Naive thymus-derived CD8-positive, alpha-beta T cell (primary cell): ENCODE measurements at regions not wholly inside any gene's neighbourhood (a gene's known extent, or its start where the extent isn't known, plus 50 kb on each side); places are given as distances from the start of the nearest gene placed in this dataset.

Experiments used
- ATAC-seq, 2 donors: fragments of 150-1000 bp; cut with Tn5 transposase in 1 of 2; sonication (Bioruptor Pico), chemical (Tn5 transposase) in 1 of 2; 1 replicate in 1 of 2; 2 replicates in 1 of 2; pipeline ENCODE4 v1.10.0; 2021; ENCODE audit warnings: mild to moderate bottlenecking in 2 of 2, moderate library complexity in 2 of 2
- POLR2A ChIA-PET: fragments of 350-600 bp; sonication (Branson Sonifier 250); formaldehyde crosslinking; loops from one replicate; lab custom pipeline; 2021; ENCODE audit warnings: antibody characterized with exemption; lab: Charles Lee
- DNase-seq, 10 donors: peaks; one replicate each; pipeline versions ENCODE4 v3.0.0 to v3.0.0-alpha.2; 2020 to 2022
- H3K27ac Mint-ChIP-seq, 10 donors: one replicate each; pipeline ENCODE4 v1.8.0; 2020 to 2022; ENCODE audit warnings: mild to moderate bottlenecking in 10 of 10, mixed read lengths in 10 of 10, moderate library complexity in 4 of 10, inconsistent platforms in 1 of 10
- H3K27me3 Mint-ChIP-seq, 5 donors: one replicate each; pipeline ENCODE4 v1.8.0; 2021 to 2022; ENCODE audit warnings: mixed read lengths in 5 of 5
- H3K36me3 Mint-ChIP-seq, 3 donors: one replicate each; pipeline ENCODE4 v1.8.0; 2020 to 2022; ENCODE audit warnings: mixed read lengths in 3 of 3, mild to moderate bottlenecking in 2 of 3, inconsistent platforms in 1 of 3
- H3K4me1 Mint-ChIP-seq, 4 donors: one replicate each; pipeline ENCODE4 v1.8.0; 2021 to 2022; ENCODE audit warnings: mixed read lengths in 4 of 4
- H3K4me3 Mint-ChIP-seq, 10 donors: one replicate each; pipeline ENCODE4 v1.8.0; 2020 to 2022; ENCODE audit warnings: mild to moderate bottlenecking in 10 of 10, mixed read lengths in 10 of 10, moderate library complexity in 6 of 10, inconsistent platforms in 1 of 10
- H3K9me3 Mint-ChIP-seq, 9 donors: one replicate each; pipeline ENCODE4 v1.8.0; 2020 to 2022; ENCODE audit warnings: mixed read lengths in 9 of 9, mild to moderate bottlenecking in 3 of 9, inconsistent platforms in 1 of 9, moderate library complexity in 1 of 9

- peaks cover 13 to 55% (median 26%) of the 10 kb centered on the region in 5 donors for H3K27me3 Mint-ChIP-seq
- no peak overlapping the region for H3K27ac Mint-ChIP-seq
- ATAC-seq, result no peak
- peaks cover 0 to 5% (median 1%) of the 10 kb centered on the region in 9 donors for H3K9me3 Mint-ChIP-seq
- H3K4me1 Mint-ChIP-seq, result no peaks in the 10 kb centered on the region
- no peak overlapping the region for H3K4me3 Mint-ChIP-seq
- POLR2A ChIA-PET, result no interaction called here
- no peak for DNase-seq
- peaks cover 0 to 3% (median 0%) of the 10 kb centered on the region in 3 donors for H3K36me3 Mint-ChIP-seq
These were observed 372.4 kb upstream of the ATP5MC3 start for GRCh38 chr2:175553910-175554309.

GRCh38 chr2:175552902-175553301 is 371.4 kb upstream of the ATP5MC3 start:
- no peaks in the 10 kb centered on the region for H3K4me1 Mint-ChIP-seq
- POLR2A ChIA-PET, result no interaction called here
- ATAC-seq (no peak), DNase-seq (no peak)
- H3K27ac Mint-ChIP-seq, result no peak overlapping the region
- peaks cover 0 to 6% (median 2%) of the 10 kb centered on the region in 9 donors for H3K9me3 Mint-ChIP-seq
- H3K4me3 Mint-ChIP-seq, result no peak overlapping the region
- H3K27me3 Mint-ChIP-seq, result peaks cover 14 to 57% (median 27%) of the 10 kb centered on the region in 5 donors
- peaks cover 0 to 5% (median 0%) of the 10 kb centered on the region in 3 donors for H3K36me3 Mint-ChIP-seq

- Mint-ChIP-seq H3K9me3 (peaks cover 4 to 32% (median 17%) of the 10 kb centered on the region in 9 donors), H3K27me3 (no peaks in the 10 kb centered on the region), H3K36me3 (no peaks in the 10 kb centered on the region)
These were observed 358.9 kb upstream of the ATP5MC3 start for GRCh38 chr2:175540421-175540820.

GRCh38 chr2:175539122-175539521 is 357.6 kb upstream of the ATP5MC3 start:
- Mint-ChIP-seq H3K36me3 (no peaks in the 10 kb centered on the region), H3K4me3 (no peak overlapping the region), H3K27ac (no peak overlapping the region), H3K4me1 (no peaks in the 10 kb centered on the region), H3K27me3 (no peaks in the 10 kb centered on the region), H3K9me3 (peaks cover 6 to 21% (median 13%) of the 10 kb centered on the region in 9 donors)
- POLR2A ChIA-PET, result no interaction called here
- DNase-seq (no peak), ATAC-seq (no peak)

More at GRCh38 chr2:175540421-175540820, 358.9 kb upstream of the ATP5MC3 start:
- Mint-ChIP-seq H3K4me3 (no peak overlapping the region), H3K27ac (no peak overlapping the region), H3K4me1 (no peaks in the 10 kb centered on the region)
- DNase-seq, result no peak
- no peak for ATAC-seq
- POLR2A ChIA-PET, result no interaction called here

GRCh38 chr2:175536059-175536458 is 354.5 kb upstream of the ATP5MC3 start:
- DNase-seq, result no peak
- ATAC-seq, result no peak
- no peaks in the 10 kb centered on the region for H3K4me1 Mint-ChIP-seq
- H3K27me3 Mint-ChIP-seq, result peaks cover 0 to 9% (median 7%) of the 10 kb centered on the region in 5 donors
- POLR2A ChIA-PET, result no interaction called here
- no peak overlapping the region for H3K4me3 Mint-ChIP-seq
- no peak overlapping the region for H3K27ac Mint-ChIP-seq
- peaks cover 0 to 4% (median 0%) of the 10 kb centered on the region in 3 donors for H3K36me3 Mint-ChIP-seq
- H3K9me3 Mint-ChIP-seq, result peaks cover 2 to 15% (median 7%) of the 10 kb centered on the region in 9 donors

GRCh38 chr2:175535631-175536030 is 354.1 kb upstream of the ATP5MC3 start:
- H3K4me1 Mint-ChIP-seq, result no peaks in the 10 kb centered on the region
- H3K27ac Mint-ChIP-seq, result no peak overlapping the region
- POLR2A ChIA-PET, result no interaction called here
- no peak for DNase-seq
- no peak for ATAC-seq
- no peak overlapping the region for H3K4me3 Mint-ChIP-seq
- H3K36me3 Mint-ChIP-seq, result peaks cover 0 to 4% (median 0%) of the 10 kb centered on the region in 3 donors
- peaks cover 2 to 15% (median 9%) of the 10 kb centered on the region in 9 donors for H3K9me3 Mint-ChIP-seq
- peaks cover 1 to 11% (median 7%) of the 10 kb centered on the region in 5 donors for H3K27me3 Mint-ChIP-seq

GRCh38 chr2:175525975-175526374 is 344.5 kb upstream of the ATP5MC3 start:
- peaks cover 0 to under 1% (median 0%) of the 10 kb centered on the region in 9 donors for H3K9me3 Mint-ChIP-seq
- H3K36me3 Mint-ChIP-seq, result no peaks in the 10 kb centered on the region
- H3K4me1 Mint-ChIP-seq, result peaks cover 0 to 2% (median 0%) of the 10 kb centered on the region in 4 donors
- H3K27ac Mint-ChIP-seq, result no peak overlapping the region
- ATAC-seq (no peak), DNase-seq (no peak)
- H3K27me3 Mint-ChIP-seq, result peaks cover 0 to 8% (median 2%) of the 10 kb centered on the region in 5 donors
- H3K4me3 Mint-ChIP-seq, result no peak overlapping the region
- POLR2A ChIA-PET, result no interaction called here

- H3K4me1 Mint-ChIP-seq, result peaks cover 0 to 2% (median 0%) of the 10 kb centered on the region in 4 donors
- POLR2A ChIA-PET, result no interaction called here
- no peaks in the 10 kb centered on the region for H3K36me3 Mint-ChIP-seq
- peaks cover 0 to 8% (median 0%) of the 10 kb centered on the region in 9 donors for H3K9me3 Mint-ChIP-seq
- no peak overlapping the region for H3K27ac Mint-ChIP-seq
- H3K4me3 Mint-ChIP-seq, result no peak overlapping the region
- DNase-seq (no peak), ATAC-seq (no peak)
- H3K27me3 Mint-ChIP-seq, result peaks cover 0 to 7% (median 0%) of the 10 kb centered on the region in 5 donors
These were observed 341.5 kb upstream of the ATP5MC3 start for GRCh38 chr2:175523001-175523400.

- ATAC-seq (no peak), DNase-seq (no peak)
- Mint-ChIP-seq H3K4me1 (no peaks in the 10 kb centered on the region), H3K27me3 (peaks cover 0 to 3% (median 0%) of the 10 kb centered on the region in 5 donors), H3K36me3 (no peaks in the 10 kb centered on the region), H3K9me3 (peaks cover 0 to 14% (median 2%) of the 10 kb centered on the region in 9 donors), H3K27ac (no peak overlapping the region), H3K4me3 (no peak overlapping the region)
- POLR2A ChIA-PET, result no interaction called here
These were observed 336.7 kb upstream of the ATP5MC3 start for GRCh38 chr2:175518206-175518605.

- H3K27ac Mint-ChIP-seq, result no peak overlapping the region
- peaks cover 0 to 25% (median 2%) of the 10 kb centered on the region in 9 donors for H3K9me3 Mint-ChIP-seq
- H3K4me3 Mint-ChIP-seq, result no peak overlapping the region
- DNase-seq (no peak), ATAC-seq (no peak)
- no peaks in the 10 kb centered on the region for H3K4me1 Mint-ChIP-seq
- H3K27me3 Mint-ChIP-seq, result peaks cover 0 to 3% (median 0%) of the 10 kb centered on the region in 5 donors
- no peaks in the 10 kb centered on the region for H3K36me3 Mint-ChIP-seq
- POLR2A ChIA-PET, result no interaction called here
These were observed 335.0 kb upstream of the ATP5MC3 start for GRCh38 chr2:175516555-175516954.

GRCh38 chr2:175500255-175500654 is 318.7 kb upstream of the ATP5MC3 start:
- Mint-ChIP-seq H3K27ac (no peak overlapping the region), H3K9me3 (peaks cover 9 to 43% (median 28%) of the 10 kb centered on the region in 9 donors), H3K27me3 (peaks cover 3 to 11% (median 6%) of the 10 kb centered on the region in 5 donors), H3K36me3 (peaks cover 0 to 24% (median 0%) of the 10 kb centered on the region in 3 donors), H3K4me1 (no peaks in the 10 kb centered on the region), H3K4me3 (no peak overlapping the region)
- no peak for DNase-seq
- POLR2A ChIA-PET, result no interaction called here
- no peak for ATAC-seq

GRCh38 chr2:175490360-175490791 is 308.9 kb upstream of the ATP5MC3 start:
- Mint-ChIP-seq H3K4me1 (no peaks in the 10 kb centered on the region), H3K27ac (no peak overlapping the region), H3K9me3 (peaks cover 0 to 18% (median 5%) of the 10 kb centered on the region in 9 donors), H3K27me3 (peaks cover 0 to 4% (median 1%) of the 10 kb centered on the region in 5 donors), H3K36me3 (no peaks in the 10 kb centered on the region), H3K4me3 (no peak overlapping the region)
- DNase-seq (no peak), ATAC-seq (no peak)
- POLR2A ChIA-PET, result no interaction called here

- H3K27ac Mint-ChIP-seq, result no peak overlapping the region
- H3K4me3 Mint-ChIP-seq, result no peak overlapping the region
- POLR2A ChIA-PET, result no interaction called here
- H3K4me1 Mint-ChIP-seq, result peaks cover 0 to 2% (median 0%) of the 10 kb centered on the region in 4 donors
- peaks cover 0 to 7% (median 3%) of the 10 kb centered on the region in 5 donors for H3K27me3 Mint-ChIP-seq
- peaks cover 0 to 4% (median 0%) of the 10 kb centered on the region in 9 donors for H3K9me3 Mint-ChIP-seq
- H3K36me3 Mint-ChIP-seq, result no peaks in the 10 kb centered on the region
- DNase-seq (no peak), ATAC-seq (no peak)
These were observed 296.7 kb upstream of the ATP5MC3 start for GRCh38 chr2:175478096-175478768.
